Amniotic epithelial cell (primary cell): ENCODE measurements at regions not wholly inside any gene's neighbourhood (a gene's known extent, or its start where the extent isn't known, plus 50 kb on each side); places are given as distances from the start of the nearest gene placed in this dataset.

ENCODE experiments used
- DNase-seq: peaks from one replicate; pipeline ENCODE4 v3.0.0-alpha.2; 2010; ENCODE audit warnings: low read depth

DNA sequence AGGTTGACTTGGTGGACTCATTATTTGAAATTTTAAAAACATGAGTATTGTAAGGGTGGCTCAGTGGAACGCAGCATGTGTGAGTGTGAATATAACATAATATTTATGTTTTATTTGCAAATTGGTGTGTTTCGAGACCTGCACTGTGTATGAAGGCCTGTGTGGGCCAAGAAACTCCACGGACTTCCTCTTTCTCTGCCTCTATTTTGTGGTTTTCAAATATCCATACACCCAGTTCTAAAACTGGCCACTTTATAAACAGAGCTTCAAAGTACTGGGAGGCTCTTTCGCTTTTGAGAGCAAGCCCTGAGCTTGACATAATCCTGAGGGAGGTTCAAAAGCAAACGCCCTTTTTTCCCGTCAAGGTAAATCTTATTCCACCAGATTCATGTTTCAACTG is 187.7 kb downstream of the GPAT3 start:
- DNase-seq, result no peak

DNA sequence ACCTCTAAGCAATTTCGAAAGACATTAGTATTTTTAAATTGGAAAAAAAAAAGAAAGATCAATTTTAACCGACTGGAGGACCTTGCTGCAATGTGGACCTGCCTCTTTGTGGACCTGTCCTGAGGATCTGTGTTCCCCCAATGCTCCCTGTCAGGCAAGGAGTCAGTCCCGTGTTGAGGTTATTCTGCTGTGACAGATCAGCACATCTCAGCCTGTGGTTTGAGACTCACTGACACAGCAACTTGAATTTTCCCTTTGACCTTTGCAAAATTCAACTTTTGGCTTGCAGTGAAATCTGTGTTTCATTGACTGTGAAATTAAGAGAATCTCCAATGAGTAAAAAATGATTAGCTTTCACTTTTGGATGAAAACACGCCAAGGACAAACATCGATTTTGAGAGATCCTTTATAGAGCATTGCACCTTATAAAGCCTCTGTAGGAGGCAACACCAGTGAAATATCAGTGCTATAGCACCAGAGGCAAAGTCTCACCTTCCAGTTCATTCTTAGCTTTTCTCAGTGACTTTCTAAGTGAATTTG is 186.9 kb downstream of the GPAT3 start:
- DNase-seq, result no peak

DNA sequence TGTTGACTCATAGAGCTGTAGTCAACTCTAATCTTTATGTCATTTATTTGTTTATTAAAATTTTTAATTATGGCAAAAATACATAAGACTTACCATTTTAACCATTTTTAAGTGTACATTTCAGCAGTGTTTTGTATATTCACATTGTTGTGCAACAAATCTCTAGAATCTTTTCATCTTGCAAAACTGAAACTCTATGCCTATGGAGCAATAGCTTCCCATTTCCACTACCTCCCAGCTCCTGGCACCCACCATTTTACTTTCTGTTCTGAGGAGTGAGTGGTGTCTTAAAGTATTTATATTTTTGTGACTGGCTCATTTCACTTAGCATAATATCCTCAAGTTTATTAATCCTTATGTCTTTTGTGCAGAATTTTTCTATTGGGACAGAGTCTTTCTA is 181.0 kb downstream of the GPAT3 start:
- DNase-seq, result peak; percentile 34

DNA sequence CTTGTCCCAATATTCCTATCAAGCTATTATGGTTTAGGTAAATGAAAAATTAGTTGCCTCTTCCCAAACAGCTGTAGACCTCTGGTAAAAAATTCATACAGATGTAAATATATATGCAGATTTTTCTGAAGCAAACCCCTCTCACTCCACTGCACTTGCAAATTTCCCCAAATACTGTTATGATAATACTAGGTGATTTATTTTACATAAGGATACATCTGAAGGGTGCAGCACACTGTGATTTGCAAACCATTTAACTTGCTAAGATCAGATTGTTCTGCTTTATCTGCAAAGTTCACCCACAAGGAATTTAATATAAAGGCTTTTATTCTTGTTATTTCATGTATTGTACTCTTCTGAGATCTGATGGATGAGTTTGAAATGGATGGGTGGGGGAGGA is 177.0 kb downstream of the GPAT3 start:
- DNase-seq, result no peak

DNA sequence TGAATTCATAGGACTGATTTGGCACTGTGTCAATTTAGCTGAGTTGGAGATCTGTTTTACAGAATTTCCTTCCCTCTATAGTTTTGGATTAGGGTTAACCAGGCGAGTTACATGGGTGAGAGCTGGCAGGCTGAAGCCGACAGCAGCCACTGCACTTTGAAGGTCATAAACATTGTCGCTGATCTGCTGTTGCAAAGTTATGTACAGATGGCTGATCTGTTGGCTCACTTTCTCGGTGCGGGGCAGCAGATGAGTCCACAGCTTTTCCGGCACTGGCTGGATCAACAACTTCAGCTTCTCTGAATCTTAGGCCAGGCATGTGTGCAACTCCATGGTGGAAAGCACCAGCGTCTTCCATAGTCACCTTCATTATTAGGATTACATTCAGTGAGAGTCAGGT is 173.7 kb downstream of the GPAT3 start:
- DNase-seq, result no peak

DNA sequence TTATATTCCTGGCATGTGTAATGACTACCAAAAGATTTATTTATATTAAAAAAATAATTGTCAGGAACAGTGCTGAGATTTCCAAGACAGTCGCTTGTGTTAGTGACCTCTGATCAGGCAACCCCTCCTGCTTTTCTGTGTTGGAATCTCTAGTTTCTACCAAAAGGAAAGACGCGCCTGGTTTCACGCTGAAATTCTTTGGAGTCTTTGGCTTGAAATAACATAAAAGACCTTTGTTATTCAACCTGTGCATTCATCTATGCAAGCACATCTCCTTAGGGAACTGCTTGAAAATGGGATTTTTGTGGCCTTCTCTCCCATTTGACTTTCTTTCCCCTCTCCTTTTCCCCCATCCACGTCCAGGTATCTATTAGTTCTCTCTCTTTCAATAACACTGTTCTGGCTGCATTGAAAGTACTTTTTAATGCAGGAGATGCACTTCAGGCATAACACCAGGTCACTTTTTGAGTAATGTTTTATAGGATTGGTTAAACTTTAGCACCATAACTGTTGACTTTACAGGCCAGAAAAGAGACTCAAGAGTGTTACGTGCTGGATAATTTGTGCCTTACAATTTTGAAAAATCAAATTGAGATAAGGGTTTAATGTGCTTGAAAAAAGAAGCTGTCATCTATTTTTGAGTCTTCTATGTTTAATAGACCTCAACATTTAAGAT is 172.7 kb downstream of the GPAT3 start:
- DNase-seq, result no peak

DNA sequence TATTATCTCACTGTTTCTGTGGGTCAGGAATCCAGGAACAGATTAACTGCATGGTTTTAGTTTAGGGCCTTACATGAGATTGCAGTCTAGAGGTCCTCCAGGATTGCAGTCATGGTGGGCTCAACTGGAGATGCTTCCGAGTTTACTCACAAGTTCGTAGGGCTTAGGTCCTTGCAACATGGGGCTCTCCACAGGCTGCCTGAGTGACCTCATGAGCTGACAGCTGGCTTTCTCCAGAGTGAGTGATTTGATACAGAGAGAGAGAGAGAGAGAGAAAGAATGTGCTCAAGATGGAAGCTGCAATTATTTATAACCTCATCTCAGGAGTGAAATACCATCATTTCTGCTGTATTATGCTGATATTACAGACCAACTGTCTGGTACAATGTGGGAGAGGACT is 168.9 kb downstream of the GPAT3 start:
- peak; percentile 23 for DNase-seq

DNA sequence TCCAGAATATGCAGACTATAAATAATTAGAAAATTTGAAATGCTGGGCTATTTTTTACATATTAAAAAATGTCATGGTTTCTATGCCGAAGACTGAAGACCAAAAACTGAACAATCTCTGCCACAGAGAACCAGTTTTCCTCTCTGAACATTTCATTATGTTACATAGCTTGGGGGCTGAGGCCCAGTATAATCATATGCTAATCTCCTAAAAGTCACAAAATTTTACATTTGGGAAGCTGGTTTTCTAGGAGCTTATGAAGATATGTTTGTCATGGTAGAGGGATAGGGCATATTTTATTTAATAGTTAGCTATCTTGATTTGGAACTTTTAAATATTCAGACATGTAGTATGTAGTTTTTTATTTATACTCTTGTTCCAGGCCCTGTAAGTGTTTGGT is 167.8 kb downstream of the GPAT3 start:
- DNase-seq, result no peak

DNA sequence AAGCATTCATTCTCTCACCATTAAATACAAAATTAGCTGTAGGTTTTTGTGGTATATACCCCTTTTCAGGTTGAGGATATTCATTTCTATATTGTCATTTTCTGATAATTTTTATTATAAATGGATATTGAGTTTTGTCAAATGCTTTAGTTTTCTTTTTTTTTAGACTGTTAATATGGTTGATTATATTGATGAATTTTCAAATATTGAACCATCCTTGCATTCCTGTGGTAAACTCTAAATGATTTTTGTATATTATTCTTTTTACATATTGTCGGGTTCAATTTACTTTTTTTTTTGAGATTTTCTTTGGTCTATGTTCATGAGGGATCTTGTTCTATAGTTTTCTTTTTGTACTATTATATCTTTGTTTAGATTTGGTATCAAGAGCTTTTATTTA is 165.1 kb downstream of the GPAT3 start:
- no peak for DNase-seq

DNA sequence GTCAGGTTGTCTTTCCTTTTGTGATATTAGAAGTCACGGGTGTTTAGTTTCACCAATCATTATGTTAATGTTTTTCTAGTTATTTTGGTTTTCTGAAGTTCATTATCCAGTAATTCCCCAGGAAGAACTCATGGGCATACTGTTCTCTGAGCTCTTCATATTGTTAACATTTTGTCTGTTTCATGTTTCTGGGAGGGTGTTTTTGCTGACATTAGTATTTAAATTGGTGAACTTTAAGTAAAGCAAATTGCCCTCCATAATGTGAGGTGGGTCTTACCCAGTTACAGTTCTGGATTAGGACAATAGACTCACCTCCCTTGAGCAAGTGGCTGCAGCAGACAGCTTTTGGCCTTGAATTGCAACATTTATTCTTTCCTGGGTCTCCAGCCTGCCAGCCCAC is 163.4 kb downstream of the GPAT3 start:
- DNase-seq, result no peak

DNA sequence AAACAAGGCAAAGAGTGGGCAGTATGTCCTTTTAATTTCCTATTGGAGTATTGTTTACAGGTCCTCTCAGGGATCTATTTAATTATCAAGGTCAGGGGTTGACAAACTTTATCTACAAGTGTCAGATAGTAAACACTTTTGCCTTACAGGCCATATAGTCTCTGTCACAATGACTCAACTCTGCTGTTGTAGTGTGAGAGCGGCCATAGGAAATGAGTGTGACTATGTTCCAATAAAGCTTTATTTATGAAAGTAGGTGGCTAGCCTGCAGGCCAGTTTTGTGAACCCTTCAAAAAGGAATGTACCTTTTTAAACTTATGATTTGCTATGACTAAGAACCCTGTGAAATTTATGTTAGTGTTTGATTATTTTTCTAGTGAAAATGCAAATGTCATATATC is 156.1 kb downstream of the GPAT3 start:
- DNase-seq, result no peak

DNA sequence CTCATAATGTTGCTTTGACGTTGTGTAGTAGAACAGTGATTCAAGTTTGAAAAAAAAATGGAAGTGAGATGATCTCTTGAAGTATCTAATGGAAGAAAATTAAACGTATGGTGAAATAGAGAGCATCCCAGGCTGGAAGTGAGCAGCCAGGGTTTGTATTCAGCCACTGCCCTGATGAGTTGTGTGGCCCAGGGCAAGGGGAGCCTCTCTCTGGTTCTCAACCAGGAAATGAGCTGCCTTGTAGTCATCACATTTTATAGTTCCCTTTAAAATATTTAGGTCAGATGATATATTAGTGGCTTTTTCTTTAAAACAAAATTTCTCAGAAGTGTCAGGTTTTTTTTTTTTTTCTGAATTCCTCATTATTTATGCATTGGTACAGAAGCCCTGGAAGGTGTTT is 150.3 kb downstream of the GPAT3 start:
- no peak for DNase-seq

DNA sequence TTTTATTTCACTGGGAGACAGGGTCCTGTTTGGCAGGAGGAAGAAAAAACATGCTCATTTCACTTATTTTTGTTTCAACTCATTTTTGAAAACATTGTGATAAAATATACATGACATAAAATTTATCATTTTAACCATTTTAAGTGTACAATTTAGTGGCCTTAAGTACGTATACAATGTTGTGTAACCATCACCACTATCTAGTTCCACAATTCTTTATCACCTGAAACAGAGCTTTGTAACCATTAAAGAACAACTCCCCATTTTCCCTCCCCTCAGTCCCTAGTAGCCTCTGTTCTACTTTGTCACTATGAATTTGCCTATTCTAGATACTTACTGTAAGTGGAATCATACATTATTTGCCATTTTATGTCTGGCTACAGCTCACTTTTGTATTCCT is 143.8 kb downstream of the GPAT3 start:
- DNase-seq, result no peak

DNA sequence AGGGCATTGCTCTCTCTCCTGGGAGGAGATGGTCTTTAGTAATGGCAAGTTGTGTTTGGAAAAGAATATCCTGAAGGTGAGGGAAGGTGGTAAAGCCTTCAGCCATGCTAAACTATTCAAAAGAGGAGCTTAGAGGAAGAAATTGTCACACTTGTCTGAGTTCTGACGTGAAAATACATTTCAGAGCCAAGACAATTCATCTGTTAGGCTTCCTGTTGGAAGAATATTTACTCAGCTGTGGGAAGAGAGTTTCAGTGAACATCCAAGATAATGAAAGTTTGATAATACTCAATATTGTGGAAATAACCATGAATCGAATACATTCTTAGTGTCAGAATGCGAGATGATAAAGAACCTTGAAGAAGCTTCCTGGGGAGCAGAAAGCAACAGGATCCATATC is 143.3 kb downstream of the GPAT3 start:
- no peak for DNase-seq

DNA sequence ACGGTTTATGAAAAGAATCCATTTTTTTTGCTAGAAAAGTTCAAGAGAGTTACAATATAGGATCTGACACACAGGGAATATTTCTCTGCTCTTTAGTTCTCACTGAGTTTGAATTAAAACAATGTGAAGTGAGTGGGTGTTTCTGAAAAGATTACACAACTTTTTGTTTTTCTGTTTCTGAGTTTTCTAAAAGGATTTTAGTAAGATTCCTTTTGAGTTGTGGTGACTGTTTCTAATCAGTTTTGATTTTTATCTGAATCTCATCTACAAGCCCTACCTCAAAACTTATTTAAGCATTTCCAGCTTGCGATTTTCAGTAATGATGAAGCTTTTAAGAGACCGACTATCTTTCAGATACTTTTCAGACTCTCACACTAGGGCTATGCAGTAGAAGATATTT is 141.7 kb downstream of the GPAT3 start:
- DNase-seq, result peak; percentile 14

DNA sequence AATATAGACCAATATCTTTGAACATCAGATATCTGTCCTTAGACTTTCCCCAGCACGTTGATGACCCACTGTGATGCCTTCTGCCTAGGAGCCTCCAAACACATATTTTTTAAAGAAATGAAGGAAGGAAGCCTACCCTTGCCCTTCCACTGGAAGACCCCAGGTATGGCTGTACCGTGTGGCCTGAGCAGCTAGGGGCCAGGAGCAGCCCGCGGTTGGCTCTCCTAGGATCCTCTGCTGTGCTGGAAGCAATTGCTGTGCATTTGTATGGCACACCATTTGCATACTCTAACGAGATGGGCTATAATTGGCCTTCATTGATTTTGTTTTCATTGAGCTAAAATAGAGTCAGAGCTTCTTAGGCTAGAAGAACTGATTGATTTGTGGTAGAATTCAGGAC is 128.8 kb downstream of the GPAT3 start:
- DNase-seq, result no peak

DNA sequence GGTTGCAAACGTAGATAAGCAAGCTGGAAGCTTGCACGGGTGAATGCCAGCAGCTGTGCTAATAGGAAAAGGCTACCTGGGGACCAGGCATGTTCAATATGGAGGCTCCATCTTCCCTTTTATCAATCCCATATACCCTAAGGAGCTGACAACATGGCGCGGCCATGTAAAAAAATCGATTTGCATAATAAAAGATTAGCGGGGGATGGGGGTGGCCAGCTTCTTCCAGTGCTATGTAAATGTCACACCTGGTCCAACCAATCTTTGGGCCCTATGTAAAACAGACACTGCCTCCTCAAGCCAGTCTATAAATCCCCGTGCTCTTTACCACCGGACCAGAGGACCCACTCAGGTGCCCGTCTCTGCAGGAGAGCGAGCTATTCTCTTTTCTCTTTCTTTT is 128.2 kb downstream of the GPAT3 start:
- no peak for DNase-seq

DNA sequence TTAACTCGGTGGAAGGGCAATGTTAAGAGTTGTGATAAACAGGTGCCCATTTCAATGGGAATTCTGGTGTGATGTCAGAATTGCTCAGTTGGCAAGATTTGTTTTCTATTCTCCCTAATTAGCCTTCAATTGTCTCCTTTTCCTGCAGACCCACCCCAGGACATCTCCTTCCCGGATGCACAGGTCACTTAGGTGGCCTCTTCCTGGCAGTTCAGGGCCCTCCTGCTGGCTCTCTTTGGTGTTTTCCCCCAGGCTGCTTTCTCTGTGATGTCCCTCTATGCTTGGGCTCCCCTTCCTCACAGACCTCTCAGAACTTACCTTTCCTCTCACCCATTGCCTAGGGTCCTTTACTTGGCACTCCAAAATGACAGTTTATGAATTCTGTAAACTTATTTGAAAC is 126.3 kb downstream of the GPAT3 start:
- DNase-seq, result no peak

DNA sequence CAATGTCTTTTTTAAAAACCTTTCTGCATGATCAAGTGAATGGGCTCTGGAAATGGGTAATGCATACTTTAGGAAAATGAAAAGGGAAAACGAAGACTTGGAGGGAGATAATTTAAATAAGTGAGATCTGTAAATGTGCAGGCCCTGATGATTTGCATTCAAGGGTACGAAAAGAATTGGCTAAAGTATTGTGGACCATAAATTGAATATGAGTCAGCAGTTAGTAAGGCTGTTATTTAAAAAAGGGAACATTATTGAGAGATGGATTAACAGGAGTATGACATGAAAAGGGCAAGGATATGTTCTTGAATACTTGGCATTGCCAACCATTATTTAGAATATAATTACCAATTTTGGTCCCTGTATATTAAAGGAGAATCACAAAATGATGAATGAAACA is 125.5 kb downstream of the GPAT3 start:
- no peak for DNase-seq

DNA sequence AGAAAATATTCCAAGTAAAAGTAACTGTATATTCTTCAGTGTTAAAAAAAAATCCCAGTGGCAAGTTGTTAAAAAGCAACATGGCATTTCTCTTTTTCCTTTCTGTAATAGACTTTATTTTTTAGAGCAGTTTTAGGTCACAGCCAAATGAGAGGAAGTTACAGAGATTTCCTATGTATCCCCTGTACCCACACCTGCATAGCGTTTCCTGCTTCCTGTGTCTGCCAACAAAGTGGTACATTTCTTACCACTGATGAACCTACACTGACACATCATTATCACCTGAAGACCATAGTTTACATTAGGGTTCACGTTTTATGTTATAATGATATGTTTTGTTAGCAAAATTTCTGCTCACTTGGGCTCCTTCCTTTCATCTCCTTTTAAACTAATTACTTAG is 124.7 kb downstream of the GPAT3 start:
- no peak for DNase-seq

DNA sequence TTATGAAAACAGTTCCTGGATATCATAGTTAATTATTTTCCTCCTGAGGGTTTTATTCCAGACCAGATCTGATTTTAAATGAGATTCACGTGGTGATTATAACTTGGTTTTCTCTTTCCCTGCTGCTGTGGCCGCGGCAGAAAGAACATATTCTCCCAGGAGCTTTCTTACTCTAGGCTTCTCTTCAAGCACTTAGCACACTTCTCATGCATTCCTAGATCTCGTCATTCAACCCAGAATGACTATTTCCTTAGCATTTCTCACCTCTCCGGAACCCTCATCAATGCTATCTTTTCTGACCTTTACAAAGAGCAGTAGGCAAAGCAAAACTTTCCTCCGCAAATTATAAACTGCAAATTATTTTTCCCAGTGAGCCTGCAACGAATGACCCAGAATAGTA is 122.9 kb downstream of the GPAT3 start:
- no peak for DNase-seq

DNA sequence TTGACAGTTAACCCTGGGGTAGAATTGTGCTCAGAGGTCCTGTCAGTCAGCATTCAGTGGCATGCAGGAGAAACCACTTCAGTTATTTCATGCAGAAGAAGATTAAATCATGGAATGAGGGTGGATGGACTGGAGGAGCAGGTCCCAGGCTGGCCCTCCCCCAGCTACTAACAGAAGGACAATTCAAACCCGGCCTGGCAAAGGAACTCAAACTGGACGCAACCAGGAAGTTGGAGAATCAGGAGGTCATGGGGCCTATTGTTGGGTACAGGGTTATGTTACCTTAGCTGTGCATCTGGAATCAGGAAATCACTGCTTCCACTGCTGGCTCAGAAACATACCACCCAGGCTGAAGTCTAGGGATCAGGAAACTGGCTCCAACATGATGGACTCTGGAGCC is 121.4 kb downstream of the GPAT3 start:
- no peak for DNase-seq
